HCT116 (cell line): ENCODE measurements at regions not wholly inside any gene's neighbourhood (a gene's known extent, or its start where the extent isn't known, plus 50 kb on each side); places are given as distances from the start of the nearest gene placed in this dataset.

Experiments used
- ATAC-seq: fragments of 200-7000 bp; cut with Tn5 transposase; 2 replicates; pipeline ENCODE4 v1.9.1; 2020; ENCODE audit warnings: mild to moderate bottlenecking, moderate library complexity
- BruUV-seq: library from RNA; stranded (reverse); fragments of 400-500 nt; replicated peaks from 2 replicates; lab custom pipeline; 2021; lab: Mats Ljungman, UMichigan
- CTCF ChIA-PET: fragments of 300-600 bp; sonication (Branson Sonifier 250); formaldehyde crosslinking; loops from one replicate; lab custom pipeline; 2021; ENCODE audit warnings: antibody characterized with exemption; lab: Charles Lee
- POLR2A ChIA-PET: fragments of 300-600, 350-600 bp; sonication (Branson Sonifier 250); formaldehyde crosslinking; loops from one replicate; lab custom pipeline; 2021; ENCODE audit warnings: antibody characterized with exemption; lab: Charles Lee
- RAD21 ChIA-PET, 2 experiments: fragments of 300-600 bp; sonication (Branson Sonifier 250); formaldehyde crosslinking; loops; one replicate each; lab custom pipeline; 2023; ENCODE audit warnings: low total read pairs in 2 of 2; ENCODE audit not compliant: uncharacterized antibody in 2 of 2, unreplicated experiment in 2 of 2, low non-redundant PET in 1 of 2; lab: Charles Lee
- DNase-seq: peaks from one replicate; pipeline ENCODE4 v3.0.0-alpha.2; 2010; ENCODE audit warnings: low read depth, low spot score
- H2AFZ ChIP-seq: fragments of 200-600 bp; shearing (Covaris generic), sonication (generic); 2 replicates; pipeline ENCODE4 v1.6.1; 2017; ENCODE audit warnings: low read depth, mixed run types, mixed read lengths, antibody characterized with exemption, low read length; ENCODE audit not compliant: poor library complexity, severe bottlenecking
- H3K27ac ChIP-seq: 2 replicates; pipeline ENCODE4 v1.5.1; 2012; ENCODE audit warnings: low read depth, low read length
- H3K27me3 ChIP-seq: fragments of 200-600 bp; sonication (generic); 2 replicates; pipeline ENCODE4 v1.6.1; 2016; ENCODE audit warnings: mixed run types, low read length, mixed read lengths; ENCODE audit not compliant: insufficient read depth
- H3K36me3 ChIP-seq, 2 experiments: fragments of 200-500 bp in 1 of 2; fragments of 200-600 bp in 1 of 2; sonication (Bioruptor generic) in 1 of 2; sonication (generic) in 1 of 2; 2 replicates each; pipeline versions ENCODE4 v1.5.1 to v1.6.1; 2014 to 2016; ENCODE audit warnings: low read length in 2 of 2, inconsistent platforms in 1 of 2, mixed read lengths in 1 of 2, mixed run types in 1 of 2; ENCODE audit not compliant: insufficient read depth in 2 of 2, control insufficient read depth in 1 of 2
- H3K4me1 ChIP-seq, 2 experiments: fragments of 200-600 bp in 1 of 2; sonication (generic) in 1 of 2; 2 replicates each; pipeline versions ENCODE4 v1.5.1 to v1.6.1; 2012 to 2017; ENCODE audit warnings: low read length in 2 of 2, inconsistent platforms in 1 of 2, mild to moderate bottlenecking in 1 of 2, mixed read lengths in 1 of 2, mixed run types in 1 of 2, moderate library complexity in 1 of 2; ENCODE audit not compliant: insufficient read depth in 2 of 2, control insufficient read depth in 1 of 2
- H3K4me2 ChIP-seq: fragments of 200-600 bp; sonication (generic); 2 replicates; pipeline ENCODE4 v1.6.1; 2017; ENCODE audit warnings: mixed run types, low read length, mixed read lengths
- H3K4me3 ChIP-seq, 2 experiments: fragments of 200-600 bp in 1 of 2; sonication (generic) in 1 of 2; replicated peaks in 1 of 2; 2 replicates each; pipeline ENCODE4 v1.5.1; 2011 to 2016; ENCODE audit warnings: low read length in 2 of 2, control low read depth in 1 of 2, low read depth in 1 of 2, mild to moderate bottlenecking in 1 of 2, mixed read lengths in 1 of 2, mixed run types in 1 of 2
- H3K79me2 ChIP-seq: fragments of 200-600 bp; sonication (generic); 2 replicates; pipeline ENCODE4 v1.6.1; 2017; ENCODE audit warnings: mild to moderate bottlenecking, mixed run types, low read length, moderate library complexity, mixed read lengths; ENCODE audit not compliant: insufficient read depth
- H3K9ac ChIP-seq: fragments of 200-600 bp; sonication (generic); 2 replicates; pipeline ENCODE4 v1.6.1; 2016; ENCODE audit warnings: low read length, mixed read lengths
- H3K9me2 ChIP-seq: fragments of 200-600 bp; sonication (generic), shearing (Covaris generic); 2 replicates; pipeline ENCODE4 v1.6.1; 2017; ENCODE audit warnings: mixed run types, mild to moderate bottlenecking, moderate library complexity; ENCODE audit not compliant: insufficient read depth
- H3K9me3 ChIP-seq, 2 experiments: fragments of 200-500 bp in 1 of 2; fragments of 200-600 bp in 1 of 2; sonication (Bioruptor generic) in 1 of 2; sonication (generic) in 1 of 2; 2 replicates each; pipeline ENCODE4 v1.6.1; 2014 to 2017; ENCODE audit warnings: low read length in 2 of 2, mixed read lengths in 2 of 2, inconsistent platforms in 1 of 2, low read depth in 1 of 2, mild to moderate bottlenecking in 1 of 2, mixed run types in 1 of 2, moderate library complexity in 1 of 2; ENCODE audit not compliant: control insufficient read depth in 1 of 2, insufficient read depth in 1 of 2
- H4K20me1 ChIP-seq: fragments of 200-600 bp; sonication (generic), shearing (Covaris generic); 2 replicates; pipeline ENCODE4 v1.6.1; 2017; ENCODE audit warnings: mixed run types, mild to moderate bottlenecking, moderate library complexity; ENCODE audit not compliant: insufficient read depth
- CBX3 ChIP-seq: IDR thresholded peaks from 2 replicates; pipeline ENCODE4 v1.6.1; 2012; ENCODE audit warnings: low read depth
- CEBPB ChIP-seq: IDR thresholded peaks from 2 replicates; pipeline ENCODE4 v1.6.1; 2012; ENCODE audit warnings: low read depth
- EGR1 ChIP-seq: IDR thresholded peaks from 2 replicates; pipeline ENCODE4 v1.6.1; 2012; ENCODE audit warnings: low read depth
- ELF1 ChIP-seq: IDR thresholded peaks from 2 replicates; pipeline ENCODE4 v1.6.1; 2012; ENCODE audit warnings: low read depth, borderline replicate concordance
- EZH2 ChIP-seq: fragments of 200-600 bp; sonication (generic); IDR thresholded peaks from 2 replicates; pipeline ENCODE4 v1.6.1; 2017; ENCODE audit warnings: antibody characterized with exemption, mixed run types
- EZH2phosphoT487 ChIP-seq: fragments of 200-600 bp; IDR thresholded peaks from 2 replicates; pipeline ENCODE4 v1.6.1; 2018; ENCODE audit warnings: antibody characterized with exemption, borderline replicate concordance
- FOSL1 ChIP-seq: IDR thresholded peaks from 2 replicates; pipeline ENCODE4 v1.6.1; 2012; ENCODE audit warnings: low read depth
- JUND ChIP-seq: IDR thresholded peaks from 2 replicates; pipeline ENCODE4 v1.6.1; 2012
- POLR2A ChIP-seq: IDR thresholded peaks from 2 replicates; pipeline ENCODE4 v1.7.0; 2011; ENCODE audit warnings: borderline replicate concordance; ENCODE audit not compliant: insufficient read depth, insufficient read length; ENCODE audit errors: extremely low read depth
- POLR2AphosphoS5 ChIP-seq: IDR thresholded peaks from 2 replicates; pipeline ENCODE4 v1.6.1; 2011; ENCODE audit warnings: mild to moderate bottlenecking, low read depth, low read length, moderate library complexity
- RAD21 ChIP-seq: IDR thresholded peaks from 2 replicates; pipeline ENCODE4 v1.6.1; 2012; ENCODE audit warnings: low read depth, mild to moderate bottlenecking
- SIN3A ChIP-seq: IDR thresholded peaks from 2 replicates; pipeline ENCODE4 v1.6.1; 2012; ENCODE audit warnings: low read depth
- SP1 ChIP-seq: IDR thresholded peaks from 2 replicates; pipeline ENCODE4 v1.6.1; 2012; ENCODE audit warnings: low read depth
- SRF ChIP-seq: IDR thresholded peaks from 2 replicates; pipeline ENCODE4 v1.6.1; 2012; ENCODE audit warnings: low read depth
- TCF7L2 ChIP-seq: IDR thresholded peaks from 2 replicates; pipeline ENCODE4 v1.7.0; 2011; ENCODE audit warnings: borderline replicate concordance, inconsistent platforms; ENCODE audit not compliant: insufficient read depth, insufficient read length; ENCODE audit errors: extremely low read depth
- YY1 ChIP-seq: IDR thresholded peaks from 2 replicates; pipeline ENCODE4 v1.6.1; 2011; ENCODE audit warnings: low read length, low read depth, moderate library complexity, mild to moderate bottlenecking; ENCODE audit not compliant: insufficient replicate concordance; ENCODE audit errors: extremely low read depth
- ZFX ChIP-seq: fragments of 450-650 bp; IDR thresholded peaks from 2 replicates; pipeline ENCODE4 v1.6.1; 2017
- ZNF274 ChIP-seq: fragments of 200-500 bp; sonication (Bioruptor generic); IDR thresholded peaks from 2 replicates; pipeline ENCODE4 v1.6.1; 2014; ENCODE audit warnings: mild to moderate bottlenecking, low read depth, low read length, inconsistent platforms
- intact Hi-C: fragments of 100-400 bp; cut with micrococcal nuclease; formaldehyde crosslinking; loops from 2 replicates; pipeline ENCODE4 v1.10.0; 2022
- TF ChIP-seq, protein P1 (sequence below): IDR thresholded peaks from 2 replicates; pipeline ENCODE4 v1.6.1; 2012
- TF ChIP-seq, protein P2 (sequence below): IDR thresholded peaks from 2 replicates; pipeline ENCODE4 v1.6.1; 2012; ENCODE audit warnings: low read depth
- TF ChIP-seq, protein P3 (sequence below), 3 experiments: fragments of 200-600 bp in 1 of 3; sonication (generic) in 1 of 3; IDR thresholded peaks in 2 of 3; conservative IDR thresholded peaks in 1 of 3; 2 replicates each; pipeline ENCODE4 v1.5.1; 2012 to 2017; ENCODE audit warnings: low read depth in 2 of 3, low read length in 2 of 3, antibody characterized with exemption in 1 of 3, borderline replicate concordance in 1 of 3, control low read depth in 1 of 3, mild to moderate bottlenecking in 1 of 3, mixed read lengths in 1 of 3, mixed run types in 1 of 3, moderate library complexity in 1 of 3; ENCODE audit not compliant: insufficient read depth in 1 of 3
- TF ChIP-seq, protein P4 (sequence below): IDR thresholded peaks from 2 replicates; pipeline ENCODE4 v1.6.1; 2012

- CTCF ChIA-PET = interaction anchor here (0.9 to 1.6 kb wide), 4 partner anchors 10 to 378 kb away, joined by 3 to 5 read pairs (median 4); no protein-coding TSS in a partner anchor
- H2AFZ ChIP-seq = no peak overlapping the region
- H3K36me3 ChIP-seq = no peaks in the 10 kb centered on the region
- intact Hi-C loops = loop anchor here (5.0 to 10.0 kb wide), 2 partner anchors 234 to 492 kb away; no protein-coding TSS in a partner anchor
- POLR2A ChIA-PET = no interaction called here
- H3K27me3 ChIP-seq = no peaks in the 10 kb centered on the region
- no peaks in the 10 kb centered on the region for H3K9me3 ChIP-seq
- BruUV-seq = no TSS peak
- H3K9ac ChIP-seq = no peak overlapping the region
- RAD21 ChIA-PET = no interaction called here
- no peak overlapping the region for H3K4me3 ChIP-seq
- no peaks in the 10 kb centered on the region for H3K79me2 ChIP-seq
- peaks cover 3 to 8% of the 10 kb centered on the region in 2 experiments; a peak in 2 of 4 replicates for H3K4me1 ChIP-seq
- no peak overlapping the region for H3K27ac ChIP-seq
- no peak for ATAC-seq
- H3K9me2 ChIP-seq = no peaks in the 10 kb centered on the region
- peak overlapping the region; percentile 4; the same call in 1 of the 2 replicates for H3K4me2 ChIP-seq
- H4K20me1 ChIP-seq = no peaks in the 10 kb centered on the region
- no peak for DNase-seq
- TF ChIP-seq, protein P1, sequence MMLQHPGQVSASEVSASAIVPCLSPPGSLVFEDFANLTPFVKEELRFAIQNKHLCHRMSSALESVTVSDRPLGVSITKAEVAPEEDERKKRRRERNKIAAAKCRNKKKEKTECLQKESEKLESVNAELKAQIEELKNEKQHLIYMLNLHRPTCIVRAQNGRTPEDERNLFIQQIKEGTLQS = 0 out of 2 replicates have a peak, but pooled peaks have one; percentile 28
- TF ChIP-seq POLR2A = no peak
- no peak for TF ChIP-seq EZH2
- peak; percentile 57; the same call in 1 of the 2 replicates for TF ChIP-seq CEBPB
- TF ChIP-seq, protein P2, sequence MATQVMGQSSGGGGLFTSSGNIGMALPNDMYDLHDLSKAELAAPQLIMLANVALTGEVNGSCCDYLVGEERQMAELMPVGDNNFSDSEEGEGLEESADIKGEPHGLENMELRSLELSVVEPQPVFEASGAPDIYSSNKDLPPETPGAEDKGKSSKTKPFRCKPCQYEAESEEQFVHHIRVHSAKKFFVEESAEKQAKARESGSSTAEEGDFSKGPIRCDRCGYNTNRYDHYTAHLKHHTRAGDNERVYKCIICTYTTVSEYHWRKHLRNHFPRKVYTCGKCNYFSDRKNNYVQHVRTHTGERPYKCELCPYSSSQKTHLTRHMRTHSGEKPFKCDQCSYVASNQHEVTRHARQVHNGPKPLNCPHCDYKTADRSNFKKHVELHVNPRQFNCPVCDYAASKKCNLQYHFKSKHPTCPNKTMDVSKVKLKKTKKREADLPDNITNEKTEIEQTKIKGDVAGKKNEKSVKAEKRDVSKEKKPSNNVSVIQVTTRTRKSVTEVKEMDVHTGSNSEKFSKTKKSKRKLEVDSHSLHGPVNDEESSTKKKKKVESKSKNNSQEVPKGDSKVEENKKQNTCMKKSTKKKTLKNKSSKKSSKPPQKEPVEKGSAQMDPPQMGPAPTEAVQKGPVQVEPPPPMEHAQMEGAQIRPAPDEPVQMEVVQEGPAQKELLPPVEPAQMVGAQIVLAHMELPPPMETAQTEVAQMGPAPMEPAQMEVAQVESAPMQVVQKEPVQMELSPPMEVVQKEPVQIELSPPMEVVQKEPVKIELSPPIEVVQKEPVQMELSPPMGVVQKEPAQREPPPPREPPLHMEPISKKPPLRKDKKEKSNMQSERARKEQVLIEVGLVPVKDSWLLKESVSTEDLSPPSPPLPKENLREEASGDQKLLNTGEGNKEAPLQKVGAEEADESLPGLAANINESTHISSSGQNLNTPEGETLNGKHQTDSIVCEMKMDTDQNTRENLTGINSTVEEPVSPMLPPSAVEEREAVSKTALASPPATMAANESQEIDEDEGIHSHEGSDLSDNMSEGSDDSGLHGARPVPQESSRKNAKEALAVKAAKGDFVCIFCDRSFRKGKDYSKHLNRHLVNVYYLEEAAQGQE = no peak
- no peak for TF ChIP-seq ZNF274
- no peak for TF ChIP-seq RAD21
- no peak for TF ChIP-seq POLR2AphosphoS5
- no peak for TF ChIP-seq SIN3A
- no peak for TF ChIP-seq ELF1
- TF ChIP-seq JUND = peak; percentile 41; the same call in 1 of the 2 replicates
- no peak for TF ChIP-seq TCF7L2
- TF ChIP-seq SRF = no peak
- TF ChIP-seq FOSL1 = peak; percentile 37; the same call in 1 of the 2 replicates
- TF ChIP-seq SP1 = peak; percentile 27; the same call in 1 of the 2 replicates
- no peak for TF ChIP-seq YY1
- no peak for TF ChIP-seq CBX3
- TF ChIP-seq, protein P3, sequence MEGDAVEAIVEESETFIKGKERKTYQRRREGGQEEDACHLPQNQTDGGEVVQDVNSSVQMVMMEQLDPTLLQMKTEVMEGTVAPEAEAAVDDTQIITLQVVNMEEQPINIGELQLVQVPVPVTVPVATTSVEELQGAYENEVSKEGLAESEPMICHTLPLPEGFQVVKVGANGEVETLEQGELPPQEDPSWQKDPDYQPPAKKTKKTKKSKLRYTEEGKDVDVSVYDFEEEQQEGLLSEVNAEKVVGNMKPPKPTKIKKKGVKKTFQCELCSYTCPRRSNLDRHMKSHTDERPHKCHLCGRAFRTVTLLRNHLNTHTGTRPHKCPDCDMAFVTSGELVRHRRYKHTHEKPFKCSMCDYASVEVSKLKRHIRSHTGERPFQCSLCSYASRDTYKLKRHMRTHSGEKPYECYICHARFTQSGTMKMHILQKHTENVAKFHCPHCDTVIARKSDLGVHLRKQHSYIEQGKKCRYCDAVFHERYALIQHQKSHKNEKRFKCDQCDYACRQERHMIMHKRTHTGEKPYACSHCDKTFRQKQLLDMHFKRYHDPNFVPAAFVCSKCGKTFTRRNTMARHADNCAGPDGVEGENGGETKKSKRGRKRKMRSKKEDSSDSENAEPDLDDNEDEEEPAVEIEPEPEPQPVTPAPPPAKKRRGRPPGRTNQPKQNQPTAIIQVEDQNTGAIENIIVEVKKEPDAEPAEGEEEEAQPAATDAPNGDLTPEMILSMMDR (IDR thresholded peaks at IDR 0.05 in 2 of 3, conservative IDR thresholded peaks at IDR 0.05 in 1 of 3; ENCODE audit: borderline replicate concordance in 1 of 3, insufficient read depth in 1 of 3, low read depth in 2 of 3, low read length in 2 of 3) = no peak
- no peak for TF ChIP-seq EGR1
- no peak for TF ChIP-seq ZFX
- TF ChIP-seq, protein P4, sequence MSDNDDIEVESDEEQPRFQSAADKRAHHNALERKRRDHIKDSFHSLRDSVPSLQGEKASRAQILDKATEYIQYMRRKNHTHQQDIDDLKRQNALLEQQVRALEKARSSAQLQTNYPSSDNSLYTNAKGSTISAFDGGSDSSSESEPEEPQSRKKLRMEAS = no peak
- TF ChIP-seq EZH2phosphoT487 = no peak
Measured at GRCh38 chr3:5798809-5799208, 611.3 kb downstream of the EDEM1 start.
